GM19035 (cell line): ENCODE measurements at regions not wholly inside any gene's neighbourhood (a gene's known extent, or its start where the extent isn't known, plus 50 kb on each side); places are given as distances from the start of the nearest gene placed in this dataset.
"Not testable (repeated sequence)": the region's sequence is repeated elsewhere in the genome, so short reads cannot be mapped to it uniquely, and the experiment has no call there.

Experiments used
- ATAC-seq: cut with Tn5 transposase; IDR thresholded peaks from one replicate; pipeline ENCODE4 v1.9.1; 2021; ENCODE audit not compliant: unreplicated experiment

DNA sequence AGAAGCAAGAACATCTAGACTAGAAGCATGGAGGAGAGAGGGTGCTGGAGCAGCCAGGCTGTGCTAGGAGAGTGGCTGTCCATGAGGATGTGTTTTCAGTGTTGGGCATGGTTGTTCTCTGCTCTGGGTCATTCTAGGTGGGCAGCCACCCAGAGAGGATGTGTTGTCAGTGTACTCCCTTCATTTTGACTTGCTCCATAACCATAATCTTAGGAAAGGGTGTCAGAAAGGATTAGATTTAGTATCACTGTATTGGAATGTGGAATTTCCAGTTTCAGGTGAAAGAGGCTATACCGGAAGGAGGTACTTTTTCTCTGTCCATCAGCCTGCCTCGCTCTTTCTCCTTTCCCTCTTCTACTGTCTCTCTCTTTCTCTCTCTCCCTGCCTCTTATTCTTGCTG, 474.5 kb upstream of the PODXL start:
- no peak for ATAC-seq

DNA sequence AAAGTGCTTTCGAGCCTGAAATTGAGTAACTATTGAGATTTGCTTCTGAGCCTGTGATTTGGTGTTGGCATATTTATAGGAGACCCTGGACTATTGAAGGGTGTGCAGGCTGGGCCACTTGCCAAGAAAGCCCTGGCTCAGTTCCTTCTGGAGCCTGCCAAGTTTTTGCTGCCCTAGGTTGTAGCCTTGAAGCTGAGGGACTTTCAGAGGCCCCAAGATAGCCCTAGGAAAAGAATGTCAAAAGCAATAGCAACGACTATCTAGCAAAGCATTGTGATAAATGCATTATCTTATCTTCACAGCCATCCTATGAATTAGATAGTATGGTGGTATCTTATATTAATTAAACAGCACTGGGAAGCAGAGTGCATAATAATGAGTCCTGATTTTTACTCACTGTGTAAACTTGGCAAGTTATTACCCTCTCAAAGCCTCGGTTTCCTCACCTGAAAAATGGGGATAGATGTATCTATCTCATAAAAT, 473.7 kb upstream of the PODXL start:
- no peak for ATAC-seq

DNA sequence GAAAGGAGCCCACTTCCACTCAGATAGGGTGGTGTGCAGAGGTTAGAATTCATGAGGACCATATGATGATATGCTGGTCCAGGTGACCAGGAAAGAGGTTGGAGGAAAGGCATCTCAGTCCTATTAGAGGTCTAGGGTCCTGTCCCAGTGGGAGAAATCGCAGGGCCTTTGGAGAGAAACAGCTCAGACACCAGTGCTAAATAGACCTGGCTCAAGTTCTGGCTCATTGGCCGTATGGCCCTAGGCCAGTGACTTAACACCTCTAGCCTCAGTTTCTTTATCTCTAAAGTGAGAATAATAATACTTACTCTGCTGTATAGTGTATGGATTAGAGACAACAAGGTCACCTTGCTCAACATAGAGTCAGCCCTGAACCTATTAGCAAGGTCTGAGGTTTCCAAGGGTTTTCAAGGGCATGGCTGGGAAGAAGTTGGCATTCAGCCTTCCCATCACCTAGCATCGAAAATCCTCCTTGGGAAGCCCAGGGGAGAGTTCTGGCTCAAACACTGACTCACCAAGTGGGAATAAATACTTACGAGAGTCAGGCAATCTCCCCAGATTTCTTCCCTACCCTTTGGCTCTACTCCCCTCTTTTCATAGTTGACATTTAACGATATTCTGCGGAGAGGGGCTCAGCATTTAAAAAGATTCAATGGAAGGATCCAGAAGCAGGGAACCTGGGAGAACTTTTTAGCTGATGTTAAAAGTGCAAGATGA, 473.1 kb upstream of the PODXL start:
- ATAC-seq, result no peak

DNA sequence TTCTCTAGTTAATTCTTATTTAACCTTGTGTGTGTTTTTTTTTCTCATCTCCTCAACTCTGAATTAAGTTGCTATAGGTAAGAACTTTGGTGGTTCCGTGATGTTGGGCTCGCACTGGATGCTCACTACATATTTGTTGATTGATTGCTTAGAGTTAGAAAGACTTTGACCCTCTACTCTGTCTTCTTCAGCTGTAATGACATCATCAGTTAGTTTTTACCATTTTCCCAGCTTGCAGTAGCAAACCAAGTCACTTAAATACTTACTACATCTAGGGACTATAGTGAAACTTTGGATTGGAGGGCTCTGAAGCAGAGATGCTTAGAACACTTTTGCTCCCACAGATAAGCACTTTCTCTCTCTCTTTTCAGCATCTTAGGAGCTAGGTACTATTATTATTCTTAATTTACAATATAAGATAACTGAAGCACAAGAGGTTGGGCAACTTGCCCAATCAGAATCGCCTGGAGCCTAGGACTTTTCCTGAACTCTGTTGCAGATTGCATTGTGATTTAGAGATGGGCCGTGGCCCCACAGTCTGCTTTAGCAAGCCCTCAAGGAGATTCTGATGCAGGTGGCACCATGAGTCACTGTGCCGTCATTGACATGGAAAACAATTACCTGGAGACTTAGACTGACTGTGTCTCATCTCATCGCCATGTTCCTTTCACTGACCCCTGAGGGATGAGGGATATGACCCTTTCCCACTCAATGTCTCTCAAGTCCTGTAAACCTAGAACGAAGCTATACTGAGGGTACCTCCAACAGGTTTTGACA, 471.9 kb upstream of the PODXL start:
- no peak for ATAC-seq

DNA sequence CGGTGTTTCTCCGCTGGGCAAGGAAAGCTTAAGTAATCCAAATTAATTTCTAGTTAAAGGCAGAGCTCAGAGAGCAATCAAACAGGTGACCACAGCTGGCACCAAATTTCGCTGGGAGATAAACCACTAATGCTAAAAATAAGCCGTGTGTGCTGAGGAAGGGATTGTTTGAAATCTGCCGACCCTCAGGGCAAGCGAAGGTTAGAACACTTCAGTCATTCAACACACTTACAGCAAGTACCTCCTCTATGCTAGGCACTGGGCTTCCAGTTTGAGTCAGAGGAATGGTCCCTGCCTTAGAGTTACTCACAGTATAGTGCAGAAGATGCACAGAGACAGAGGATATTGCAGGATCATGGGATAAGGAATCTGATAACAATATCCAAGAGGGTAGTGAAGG, 467.9 kb upstream of the PODXL start:
- no peak for ATAC-seq

DNA sequence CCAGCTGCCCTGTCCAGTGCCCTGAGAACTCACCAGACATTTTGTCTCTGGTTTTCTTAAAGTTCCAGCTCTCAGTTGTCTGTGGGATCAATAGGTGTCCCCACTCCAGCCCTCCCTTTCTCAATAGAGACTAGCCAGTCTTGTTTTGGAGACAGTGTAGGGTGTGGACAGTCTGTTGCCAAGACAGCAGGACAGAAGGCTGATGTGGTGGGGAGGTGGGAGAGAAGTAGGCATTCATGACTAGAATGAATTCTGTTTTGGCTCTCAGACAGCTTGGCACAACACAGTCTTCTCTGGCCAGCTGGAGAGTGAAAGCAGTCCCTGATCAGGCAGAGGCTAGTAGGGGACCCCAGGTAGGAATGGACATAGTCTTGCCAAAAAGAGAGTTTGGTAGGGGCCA, 467.0 kb upstream of the PODXL start:
- ATAC-seq, result no peak

DNA sequence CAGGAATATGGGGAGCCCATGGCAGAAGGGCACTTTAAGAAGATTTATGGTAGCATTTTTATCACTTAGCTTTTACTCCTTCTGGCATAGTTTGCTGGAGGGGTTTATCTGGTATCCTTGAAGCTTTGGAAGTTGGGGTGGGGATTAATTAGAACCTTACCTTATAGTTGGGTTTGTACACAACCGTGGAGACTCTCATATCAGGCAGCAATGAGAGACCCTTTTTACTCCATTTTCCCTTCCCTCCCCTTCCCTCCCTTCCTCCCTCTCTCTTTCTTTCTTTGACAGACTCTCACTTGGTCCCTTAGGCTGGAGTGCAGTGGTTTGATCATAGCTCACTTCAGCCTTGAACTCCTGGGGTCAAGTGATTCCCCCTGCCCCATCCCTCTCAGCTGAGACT, 465.8 kb upstream of the PODXL start:
- ATAC-seq, result no peak

DNA sequence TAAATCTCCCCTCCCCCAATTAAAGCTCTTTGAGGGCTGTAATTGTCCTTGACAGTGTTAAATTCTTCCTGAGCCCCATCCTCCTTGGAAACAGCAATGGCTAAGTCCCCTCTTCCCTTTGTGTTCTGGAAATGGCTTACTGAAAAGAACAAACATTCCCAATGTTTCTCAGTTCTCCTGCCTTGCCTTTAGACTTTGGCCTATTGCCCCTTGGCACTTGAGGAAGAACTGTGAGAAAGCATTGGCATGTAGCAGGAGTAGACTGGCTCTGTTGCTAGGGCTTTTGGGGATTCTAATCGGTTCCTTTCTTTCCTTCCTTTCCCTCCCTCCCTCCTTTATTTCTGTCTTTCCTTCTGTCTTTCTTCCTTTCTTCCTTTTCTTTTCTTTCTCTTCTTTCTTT, 463.3 kb upstream of the PODXL start:
- no peak for ATAC-seq

DNA sequence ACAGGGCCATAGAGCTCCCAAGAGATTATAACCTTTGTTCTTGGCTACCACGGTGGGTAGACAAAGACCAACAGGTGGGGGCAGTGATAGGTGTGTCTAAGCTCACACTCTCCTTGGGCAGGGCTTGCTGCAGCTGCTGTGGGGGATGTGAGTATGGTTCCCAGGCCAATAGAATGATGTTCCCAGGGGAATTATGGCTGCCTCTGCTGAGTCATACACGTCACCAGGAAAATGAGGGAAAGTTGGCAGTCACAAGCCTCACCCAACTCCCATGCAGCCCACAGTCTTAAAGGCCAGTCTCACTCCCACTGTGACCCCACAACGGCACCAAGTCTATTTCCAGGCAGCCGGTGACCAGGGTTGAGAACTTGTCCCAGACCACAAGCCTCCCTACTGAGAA, 453.4 kb upstream of the PODXL start:
- ATAC-seq, result no peak

DNA sequence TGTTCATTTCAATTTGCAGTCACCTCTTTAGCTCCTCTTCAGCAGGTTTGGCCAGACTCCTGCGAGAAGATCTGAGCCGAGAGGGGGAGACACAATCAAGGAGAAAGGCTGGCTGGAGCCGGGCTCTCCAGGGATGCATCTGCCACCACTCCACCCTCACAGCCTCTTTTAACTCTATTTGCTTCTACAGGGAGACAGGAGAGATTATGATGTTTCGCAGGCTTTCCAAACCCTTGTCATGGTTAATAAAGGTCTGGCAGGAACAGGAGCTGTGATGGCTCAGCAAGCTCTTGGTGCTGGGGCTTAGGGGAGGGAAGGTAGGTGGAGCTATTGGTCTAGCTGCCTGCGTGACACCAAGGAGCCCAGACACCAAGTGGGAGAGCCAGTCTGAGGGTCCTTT, 448.1 kb upstream of the PODXL start:
- ATAC-seq, result no peak

DNA sequence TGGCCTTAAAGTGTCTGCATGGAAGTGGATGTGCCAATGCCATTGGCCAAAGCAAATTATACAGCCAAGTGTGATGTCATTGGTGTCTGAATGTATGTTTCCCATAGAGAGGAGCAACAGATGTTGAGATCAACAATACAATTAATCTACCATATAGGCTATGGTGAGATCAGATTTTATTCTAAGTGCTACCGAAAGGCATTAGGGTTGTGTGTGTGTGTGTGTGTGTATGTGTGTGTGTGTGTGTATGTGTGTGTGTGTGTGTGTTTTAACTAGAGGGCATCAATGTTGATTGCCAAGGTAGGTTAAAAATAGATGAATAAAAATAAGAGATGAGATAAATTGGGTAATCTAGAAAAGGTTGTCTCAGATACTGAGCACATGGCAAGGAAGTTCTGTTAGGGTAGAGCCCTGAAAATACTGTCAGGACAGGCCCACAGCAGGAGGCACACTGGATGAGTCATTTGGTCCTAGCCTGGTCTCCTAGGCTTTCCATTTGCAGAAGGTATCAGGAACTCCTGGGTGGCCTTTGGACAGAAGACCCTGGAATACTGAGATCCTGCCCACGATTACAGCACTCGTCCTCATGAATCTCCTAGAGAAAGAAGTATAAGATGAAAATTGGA, 446.0 kb upstream of the PODXL start:
- no peak for ATAC-seq

DNA sequence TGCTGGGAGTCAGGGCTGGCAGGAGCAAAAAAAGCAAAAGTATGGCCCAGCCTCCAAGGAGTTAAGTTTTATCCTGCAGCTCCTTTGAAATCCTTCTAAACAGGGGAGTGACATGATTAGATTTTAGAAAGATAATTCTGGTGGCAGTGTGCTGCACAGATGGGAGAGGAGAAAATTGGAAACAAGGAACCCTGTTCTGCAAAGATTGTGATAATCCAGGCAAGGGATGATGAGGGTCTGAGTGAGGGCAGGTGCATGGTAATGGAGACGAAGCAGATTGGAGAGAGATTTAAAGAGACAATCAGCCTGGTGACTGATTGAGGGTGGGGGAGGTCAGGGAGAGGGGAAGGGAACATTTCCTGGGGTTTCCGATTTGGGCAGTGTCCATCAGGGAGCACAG, 444.7 kb upstream of the PODXL start:
- ATAC-seq, result no peak

DNA sequence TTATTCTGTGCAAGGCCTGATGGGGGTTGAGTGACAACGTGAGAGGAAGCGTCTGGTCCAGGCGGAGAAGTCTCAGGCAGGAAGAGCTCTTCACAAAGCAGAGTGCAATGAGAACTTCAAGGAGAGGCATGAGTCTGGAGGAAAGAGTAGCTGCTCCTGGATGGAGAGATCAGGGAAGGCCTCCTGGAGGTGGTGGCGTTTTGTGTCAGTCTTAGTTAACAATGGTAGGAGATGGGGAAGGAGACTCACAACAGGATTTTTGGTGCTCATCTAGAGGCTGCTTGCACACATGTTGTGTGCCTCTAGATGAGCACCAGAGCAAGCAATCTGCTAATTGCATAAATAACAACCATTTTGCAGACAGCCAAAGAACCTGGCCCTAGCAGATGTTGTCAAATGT, 442.8 kb upstream of the PODXL start:
- ATAC-seq, result no peak

DNA sequence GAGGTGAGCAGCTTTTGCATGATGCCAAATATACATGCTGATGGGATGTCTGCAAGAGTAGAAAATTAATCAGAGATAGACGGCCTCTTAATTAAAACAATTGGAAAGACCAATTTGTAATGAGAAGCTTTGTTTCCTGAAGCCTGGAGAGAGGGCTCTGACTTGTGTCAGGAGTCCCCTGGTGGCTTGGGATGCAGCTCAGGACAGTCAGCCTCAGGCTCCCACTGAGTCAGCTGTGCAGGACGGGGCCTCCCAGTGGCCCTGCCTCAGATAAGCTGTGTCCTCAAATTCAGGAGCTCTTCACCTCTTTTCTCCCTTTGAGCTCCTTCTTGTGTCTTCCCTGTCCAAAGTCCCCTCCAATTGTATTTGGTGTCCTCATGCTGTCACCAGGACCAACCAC, 438.9 kb upstream of the PODXL start:
- ATAC-seq, result no peak

DNA sequence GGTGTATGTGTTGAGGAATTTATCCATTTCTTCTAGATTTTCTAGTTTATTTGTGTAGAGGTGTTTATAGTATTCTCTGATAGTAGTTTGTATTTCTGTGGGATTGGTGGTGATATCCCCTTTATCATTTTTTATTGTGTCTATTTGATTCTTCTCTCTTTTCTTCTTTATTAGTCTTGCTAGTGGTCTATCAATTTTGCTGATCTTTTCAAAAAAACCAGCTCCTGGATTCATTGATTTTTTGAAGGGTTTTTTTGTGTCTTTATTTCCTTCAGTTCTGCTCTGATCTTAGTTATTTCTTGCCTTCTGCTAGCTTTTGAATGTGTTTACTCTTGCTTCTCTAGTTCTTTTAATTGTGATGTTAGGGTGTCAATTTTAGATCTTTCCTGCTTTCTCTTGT, 424.6 kb upstream of the PODXL start:
- not testable (repeated sequence) for ATAC-seq

DNA sequence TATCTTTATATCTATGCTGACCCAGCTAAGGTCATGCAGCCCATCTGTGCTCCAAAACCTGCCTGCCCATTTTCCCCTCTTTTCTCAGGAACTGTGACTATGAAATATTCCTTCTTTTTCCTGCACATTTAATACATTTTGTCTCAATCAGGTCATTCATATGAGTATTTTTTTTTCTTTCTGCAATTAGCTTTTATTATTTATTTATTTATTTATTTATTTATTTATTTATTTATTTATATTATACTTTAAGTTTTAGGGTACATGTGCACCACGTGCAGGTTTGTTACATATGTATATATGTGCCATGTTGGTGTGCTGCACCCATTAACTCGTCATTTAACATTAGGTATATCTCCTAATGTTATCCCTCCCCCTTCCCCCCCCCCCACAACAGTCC, 421.7 kb upstream of the PODXL start:
- not testable (repeated sequence) for ATAC-seq

DNA sequence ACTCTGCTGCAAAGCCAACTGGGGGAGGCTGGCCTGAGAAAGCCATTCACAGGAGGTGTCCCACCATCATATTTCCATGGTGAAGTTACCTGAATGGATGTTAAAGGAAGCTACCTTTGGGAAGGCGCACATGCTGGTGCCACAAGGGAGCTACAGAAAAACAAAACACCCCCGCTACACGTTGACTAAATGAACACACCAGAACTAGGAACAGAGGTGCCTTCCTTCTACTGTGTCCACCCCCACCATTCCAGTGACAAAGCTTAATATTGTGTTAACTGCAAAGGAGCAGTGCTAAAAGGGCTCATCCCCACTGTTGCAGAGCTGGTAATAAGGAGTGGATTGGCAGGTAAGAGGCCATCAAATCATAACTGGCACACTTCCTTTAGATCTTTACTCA, 420.0 kb upstream of the PODXL start:
- no peak for ATAC-seq

DNA sequence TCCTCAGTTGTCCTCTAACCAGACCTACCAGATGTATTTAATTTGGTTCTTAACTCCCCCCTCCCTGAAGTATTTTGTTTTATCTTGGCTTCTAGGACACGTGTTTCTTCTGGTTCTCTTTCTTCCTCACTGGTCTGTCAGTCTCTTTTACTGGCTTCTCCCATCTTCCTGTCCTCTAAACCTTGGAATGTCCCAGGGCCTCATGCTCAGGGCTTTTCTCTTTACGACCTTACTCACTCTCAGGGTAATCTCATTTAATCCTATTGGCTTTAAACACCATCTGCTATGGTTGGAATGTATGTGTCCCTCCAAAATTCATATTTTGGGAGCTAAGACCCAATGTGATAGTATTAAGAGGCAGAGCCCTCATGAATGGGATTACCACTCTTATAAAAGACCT, 418.2 kb upstream of the PODXL start:
- ATAC-seq, result no peak

DNA sequence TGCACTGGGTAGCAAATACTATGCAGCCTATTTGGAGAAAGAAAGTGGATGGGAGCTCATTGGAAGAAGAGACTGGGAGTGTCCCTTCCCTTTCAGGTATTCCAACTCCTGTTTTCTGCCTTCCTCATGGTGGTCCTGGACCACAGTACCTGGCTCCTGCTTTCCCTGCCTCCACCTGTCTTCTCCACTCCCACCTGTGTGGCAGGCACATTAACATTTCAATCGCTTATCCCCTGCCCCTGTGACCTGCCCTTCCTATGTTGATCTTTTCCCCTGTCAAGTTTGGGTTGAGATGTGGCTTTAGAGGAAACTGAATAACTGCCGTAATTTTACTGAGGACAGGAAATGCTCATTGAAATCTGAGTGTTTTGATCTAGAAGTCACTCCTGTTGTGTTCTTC, 415.8 kb upstream of the PODXL start:
- no peak for ATAC-seq

DNA sequence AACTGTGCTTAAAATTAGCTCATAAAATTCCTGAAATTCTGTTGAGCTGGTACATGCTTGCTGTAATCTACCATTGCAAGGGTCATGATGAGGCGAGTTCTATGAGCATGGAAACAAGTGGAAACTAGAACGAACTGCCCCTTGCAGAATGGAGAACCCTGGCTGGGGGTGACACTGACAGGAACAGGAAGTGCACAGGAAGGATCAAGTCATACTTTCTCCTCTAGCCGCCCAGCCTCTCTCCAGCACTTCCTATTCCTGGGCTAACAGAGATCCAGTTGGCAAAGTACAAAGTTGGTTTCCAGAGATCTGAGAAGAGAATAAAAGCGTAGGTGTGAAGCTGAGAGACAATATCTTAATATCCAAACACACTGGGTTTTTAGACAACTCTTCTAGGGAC, 414.2 kb upstream of the PODXL start:
- ATAC-seq, result no peak

DNA sequence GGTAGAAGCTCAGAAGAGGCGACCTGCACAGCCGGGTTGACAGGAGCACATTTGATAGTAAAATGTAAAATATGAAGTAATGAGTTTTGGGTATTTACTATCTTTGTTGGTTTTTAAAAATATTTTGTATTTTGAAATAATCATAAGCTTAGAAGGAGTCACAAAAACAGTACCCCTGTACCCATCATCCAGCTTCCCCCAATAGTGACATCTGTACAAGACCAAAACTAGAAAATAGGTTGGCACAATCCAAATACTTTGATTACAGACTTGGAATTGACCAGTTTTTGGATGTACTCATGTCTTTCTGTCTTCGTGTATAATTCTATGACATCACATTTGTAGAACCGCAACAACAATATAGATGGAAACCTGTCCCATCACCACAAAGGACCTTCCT, 413.1 kb upstream of the PODXL start:
- ATAC-seq, result no peak

DNA sequence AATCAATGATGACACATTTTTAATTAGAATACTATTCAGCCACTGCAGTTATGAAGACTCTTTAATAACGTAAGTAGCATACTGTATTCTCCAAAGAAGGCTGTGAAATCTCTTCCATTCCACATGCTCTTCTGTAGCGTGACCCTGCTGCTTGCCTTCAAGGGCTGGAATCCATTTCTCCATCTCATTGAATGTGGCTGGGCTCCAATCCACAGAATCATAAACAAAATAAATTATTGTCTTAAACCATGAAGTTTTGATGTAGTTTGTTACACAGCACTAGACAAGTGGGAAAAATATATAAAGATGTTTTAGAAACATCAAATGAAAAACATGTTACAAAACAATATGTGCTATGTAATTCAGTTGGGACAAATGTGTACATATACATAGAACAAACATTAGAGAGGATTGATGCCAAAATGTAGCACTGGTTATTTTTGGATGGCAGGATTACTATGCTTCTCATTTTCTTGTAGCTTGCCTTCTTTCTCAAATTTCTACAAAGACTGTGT, 410.8 kb upstream of the PODXL start:
- no peak for ATAC-seq
